NCI-H526 (cell line): ENCODE measurements at regions not wholly inside any gene's neighbourhood (a gene's known extent, or its start where the extent isn't known, plus 50 kb on each side); places are given as distances from the start of the nearest gene placed in this dataset.
A peak's percentile ranks its signal among the peaks of the same experiment; 100 is the strongest.
"Not testable (repeated sequence)": the region's sequence is repeated elsewhere in the genome, so short reads cannot be mapped to it uniquely, and the experiment has no call there.

Experiments used
- DNase-seq, 2 experiments: peaks; one replicate each; lab custom pipeline; 2025; lab: John Stamatoyannopoulos, UW

GRCh38 chr5:28799035-28799434 lies 1760.6 kb upstream of the CDH9 start:
- DNase-seq = not testable (repeated sequence)

- peak in 1 of 2 experiments; percentile 6 for DNase-seq
Measured at GRCh38 chr5:28788954-28789353, 1750.6 kb upstream of the CDH9 start.

GRCh38 chr5:28780083-28780692 lies 1741.8 kb upstream of the CDH9 start:
- no peak for DNase-seq

GRCh38 chr5:28779161-28779754 lies 1740.9 kb upstream of the CDH9 start:
- peak in 1 of 2 experiments; percentile 22 for DNase-seq

- no peak for DNase-seq
Measured at GRCh38 chr5:28770307-28770706, 1731.9 kb upstream of the CDH9 start.

- DNase-seq = peak; percentile 34 to 74
Measured at GRCh38 chr5:28766565-28767158, 1728.3 kb upstream of the CDH9 start.

GRCh38 chr5:28751396-28751795 lies 1713.0 kb upstream of the CDH9 start:
- no peak for DNase-seq

- DNase-seq = no peak
Measured at GRCh38 chr5:28750251-28750650, 1711.9 kb upstream of the CDH9 start.

- DNase-seq = no peak
Measured at GRCh38 chr5:28748446-28748845, 1710.1 kb upstream of the CDH9 start.

- DNase-seq = no peak
Measured at GRCh38 chr5:28743716-28744110, 1705.3 kb upstream of the CDH9 start.

- DNase-seq = no peak
Measured at GRCh38 chr5:28743025-28743715, 1704.8 kb upstream of the CDH9 start.

GRCh38 chr5:28737682-28738081 lies 1699.3 kb upstream of the CDH9 start:
- DNase-seq = peak; percentile 42 to 71

GRCh38 chr5:28737222-28737621 lies 1698.8 kb upstream of the CDH9 start:
- DNase-seq = no peak

GRCh38 chr5:28734396-28734795 lies 1696.0 kb upstream of the CDH9 start:
- DNase-seq = no peak

- no peak for DNase-seq
Measured at GRCh38 chr5:28729067-28729466, 1690.7 kb upstream of the CDH9 start.

GRCh38 chr5:28726815-28727214 lies 1688.4 kb upstream of the CDH9 start:
- DNase-seq = no peak

- no peak for DNase-seq
Measured at GRCh38 chr5:28725001-28725400, 1686.6 kb upstream of the CDH9 start.

- no peak for DNase-seq
Measured at GRCh38 chr5:28714907-28715698, 1676.7 kb upstream of the CDH9 start.

- DNase-seq = peak in 1 of 2 experiments; percentile 1
Measured at GRCh38 chr5:28710360-28710759, 1672.0 kb upstream of the CDH9 start.

- DNase-seq = no peak
Measured at GRCh38 chr5:28708472-28708871, 1670.1 kb upstream of the CDH9 start.

GRCh38 chr5:28707706-28708105 lies 1669.3 kb upstream of the CDH9 start:
- DNase-seq = no peak

GRCh38 chr5:28703651-28704260 lies 1665.4 kb upstream of the CDH9 start:
- no peak for DNase-seq
